ENCODE measurements at regions not wholly inside any gene's neighbourhood (a gene's known extent, or its start where the extent isn't known, plus 50 kb on each side); places are given as distances from the start of the nearest gene placed in this dataset.

- TF ChIP-seq CTCF (IDR thresholded peaks at IDR 0.05; ENCODE audit: insufficient read depth, low read depth, low read length): no peak
- TF ChIP-seq EZH2 (IDR thresholded peaks at IDR 0.05; ENCODE audit: insufficient read depth, low read length): no peak
Measured at GRCh38 chr13:29917650-29918049, 67.2 kb upstream of the UBL3 start.

Data from astrocyte (in vitro differentiated cells and primary cell).